Endothelial cell of umbilical vein (primary cell): ENCODE measurements at regions not wholly inside any gene's neighbourhood (a gene's known extent, or its start where the extent isn't known, plus 50 kb on each side); places are given as distances from the start of the nearest gene placed in this dataset.

Source experiments
- BruUV-seq: library from RNA; stranded (reverse); fragments of 400-500 nt; replicated peaks from 2 replicates; lab custom pipeline; 2021; lab: Mats Ljungman, UMichigan
- CTCF ChIA-PET: fragments of 300-600, 350-600 bp; sonication (Branson Sonifier 250); formaldehyde crosslinking; loops from one replicate; lab custom pipeline; 2021; ENCODE audit warnings: antibody characterized with exemption, inconsistent platforms; lab: Charles Lee
- POLR2A ChIA-PET: fragments of 300-600, 350-600 bp; sonication (Branson Sonifier 250); formaldehyde crosslinking; loops from one replicate; lab custom pipeline; 2021; ENCODE audit warnings: antibody characterized with exemption, inconsistent platforms; lab: Charles Lee
- DNase-seq: peaks from one replicate; pipeline ENCODE4 v3.0.0-alpha.2; 2011; ENCODE audit warnings: low read depth, low spot score
- FAIRE-seq: peaks from 2 replicates; lab custom pipeline; 2011; peaks lifted over from hg19 to GRCh38; lab: Jason Lieb, UNC
- H2AFZ ChIP-seq: 2 replicates; pipeline ENCODE4 v1.6.0; 2012; ENCODE audit warnings: low read depth, low read length, control low read depth, inconsistent platforms
- H3K27ac ChIP-seq: 2 replicates; pipeline ENCODE4 v1.5.1; 2011; ENCODE audit warnings: low read depth, mild to moderate bottlenecking, control low read depth, low read length, moderate library complexity; ENCODE audit not compliant: insufficient read depth
- H3K27me3 ChIP-seq, 2 experiments: 2 replicates each; pipeline versions ENCODE4 v1.6.0 to v1.6.1; 2011; ENCODE audit warnings: low read length in 2 of 2, mixed read lengths in 1 of 2; ENCODE audit not compliant: control insufficient read depth in 2 of 2, insufficient read depth in 2 of 2
- H3K36me3 ChIP-seq, 2 experiments: 2 replicates in 1 of 2; 3 replicates in 1 of 2; pipeline ENCODE4 v1.5.1; 2011; ENCODE audit warnings: low read length in 2 of 2, mild to moderate bottlenecking in 1 of 2, moderate library complexity in 1 of 2; ENCODE audit not compliant: control insufficient read depth in 2 of 2, insufficient read depth in 2 of 2; ENCODE audit errors: extremely low read depth in 1 of 2
- H3K4me1 ChIP-seq: 3 replicates; pipeline ENCODE4 v1.5.1; 2011; ENCODE audit warnings: mild to moderate bottlenecking, low read length; ENCODE audit not compliant: control insufficient read depth, insufficient read depth; ENCODE audit errors: extremely low read depth
- H3K4me2 ChIP-seq: 2 replicates; pipeline ENCODE4 v1.6.1; 2011; ENCODE audit warnings: low read length, control low read depth, mixed read lengths; ENCODE audit not compliant: insufficient read depth
- H3K4me3 ChIP-seq, 3 experiments: fragments of 200-600 bp in 1 of 3; sonication (generic), shearing (Covaris generic) in 1 of 3; replicated peaks in 1 of 3; 2 replicates each; pipeline ENCODE4 v1.5.1; 2011 to 2016; ENCODE audit warnings: control low read depth in 3 of 3, low read length in 3 of 3, mild to moderate bottlenecking in 2 of 3, inconsistent platforms in 1 of 3, low read depth in 1 of 3, moderate library complexity in 1 of 3; ENCODE audit not compliant: insufficient read depth in 1 of 3
- H3K79me2 ChIP-seq: 2 replicates; pipeline ENCODE4 v1.6.0; 2012; ENCODE audit warnings: low read length, inconsistent platforms; ENCODE audit not compliant: control insufficient read depth, insufficient read depth
- H3K9ac ChIP-seq: replicated peaks from 2 replicates; pipeline ENCODE3; 2011; ENCODE audit warnings: low read length, control low read depth; ENCODE audit not compliant: insufficient read depth; ENCODE audit errors: extremely low read depth
- H3K9me1 ChIP-seq: replicated peaks from 3 replicates; pipeline ENCODE4 v1.6.0; 2011; ENCODE audit warnings: mild to moderate bottlenecking, low read length; ENCODE audit not compliant: control insufficient read depth, insufficient read depth; ENCODE audit errors: extremely low read depth
- H3K9me3 ChIP-seq: replicated peaks from 2 replicates; pipeline ENCODE4 v1.5.1; 2012; ENCODE audit warnings: low read length, inconsistent platforms; ENCODE audit not compliant: control insufficient read depth, insufficient read depth
- H4K20me1 ChIP-seq: replicated peaks from 2 replicates; pipeline ENCODE3; 2011; ENCODE audit warnings: mild to moderate bottlenecking, low read length; ENCODE audit not compliant: control insufficient read depth, insufficient read depth; ENCODE audit errors: extremely low read depth
- CTCF ChIP-seq, 2 donors: IDR thresholded peaks; 1 replicate in 1 of 2; 2 replicates in 1 of 2; pipeline ENCODE4 v1.5.1; 2011; ENCODE audit warnings: low read length in 2 of 2, mild to moderate bottlenecking in 2 of 2, moderate library complexity in 2 of 2, control low read depth in 1 of 2, inconsistent platforms in 1 of 2, low read depth in 1 of 2; ENCODE audit not compliant: insufficient read depth in 1 of 2; ENCODE audit errors: extremely low read depth in 1 of 2
- EZH2 ChIP-seq: IDR thresholded peaks from 2 replicates; pipeline ENCODE4 v1.6.1; 2012; ENCODE audit warnings: borderline replicate concordance, low read depth, mild to moderate bottlenecking, moderate library complexity, low read length, inconsistent platforms; ENCODE audit not compliant: severe bottlenecking
- FOS ChIP-seq: IDR thresholded peaks from 2 replicates; pipeline ENCODE4 v1.6.1; 2011; ENCODE audit warnings: mild to moderate bottlenecking, low read length, moderate library complexity, borderline replicate concordance; ENCODE audit not compliant: insufficient read depth
- GATA2 ChIP-seq: IDR thresholded peaks from 2 replicates; pipeline ENCODE4 v1.7.0; 2011; ENCODE audit warnings: low read depth, mild to moderate bottlenecking, moderate library complexity, mixed read lengths, low read length; ENCODE audit not compliant: insufficient read length, insufficient read depth
- JUN ChIP-seq: IDR thresholded peaks from 2 replicates; pipeline ENCODE4 v1.6.1; 2011; ENCODE audit warnings: borderline replicate concordance, low read depth; ENCODE audit not compliant: insufficient read length, insufficient read depth
- MAX ChIP-seq: IDR thresholded peaks from 2 replicates; pipeline ENCODE4 v1.6.1; 2011; ENCODE audit not compliant: insufficient read depth, insufficient read length
- MYC ChIP-seq: IDR thresholded peaks from one replicate; pipeline ENCODE4 v1.6.1; 2011; ENCODE audit warnings: mild to moderate bottlenecking, low read depth, low read length
- POLR2A ChIP-seq: IDR thresholded peaks from 2 replicates; pipeline ENCODE4 v1.6.1; 2012; ENCODE audit warnings: low read depth, mild to moderate bottlenecking, control low read depth, low read length
- POLR2AphosphoS5 ChIP-seq: IDR thresholded peaks from 2 replicates; pipeline ENCODE4 v1.6.1; 2012; ENCODE audit warnings: low read depth, mild to moderate bottlenecking, control low read depth, low read length, moderate library complexity; ENCODE audit not compliant: insufficient read depth
- dilution Hi-C: fragments of 300-500 bp; cut with MboI; formaldehyde crosslinking; loops from one replicate; pipeline ENCODE4 v1.15.0; 2019; ENCODE audit warnings: low sequenced_read_pairs; ENCODE audit not compliant: extremely low pct_ligation_motif_present
- intact Hi-C: fragments of 100-400 bp; cut with micrococcal nuclease; formaldehyde crosslinking; loops from one replicate; pipeline ENCODE4 v1.10.0; 2022

GRCh38 chr2:48116497-48116896 is 198.0 kb upstream of the FOXN2 start:
- TF ChIP-seq FOS (no peak), MAX (no peak), POLR2AphosphoS5 (no peak), MYC (no peak), EZH2 (no peak), POLR2A (no peak), CTCF (IDR thresholded peaks at IDR 0.05; ENCODE audit: extremely low read depth in 1 of 2, insufficient read depth in 1 of 2, low read depth in 1 of 2, low read length in 2 of 2) (no peak), JUN (no peak), GATA2 (no peak)
- FAIRE-seq (no peak), DNase-seq (no peak)
- Histone ChIP-seq H3K4me3 (no peak overlapping the region), H3K79me2 (no peaks in the 10 kb centered on the region), H2AFZ (no peak overlapping the region), H4K20me1 (no peaks in the 10 kb centered on the region), H3K9me1 (no peaks in the 10 kb centered on the region), H3K4me2 (no peak overlapping the region), H3K9me3 (no peaks in the 10 kb centered on the region), H3K27ac (no peak overlapping the region), H3K4me1 (peaks cover 4% of the 10 kb centered on the region), H3K36me3 (no peaks in the 10 kb centered on the region), H3K27me3 (no peaks in the 10 kb centered on the region), H3K9ac (no peak overlapping the region)
- dilution Hi-C loops (no loop called here), intact Hi-C loops (no loop called here)
- CTCF ChIA-PET, result no interaction called here
- POLR2A ChIA-PET, result no interaction called here
- no TSS peak for BruUV-seq
